Stimulated activated CD4-positive, alpha-beta T cell treated with anti-CD3 and anti-CD28 coated beads, TNF-alpha, amount 100 ng/mL, for 48 hours (primary cell): ENCODE measurements at regions not wholly inside any gene's neighbourhood (a gene's known extent, or its start where the extent isn't known, plus 50 kb on each side); places are given as distances from the start of the nearest gene placed in this dataset.
"Not testable (repeated sequence)": the region's sequence is repeated elsewhere in the genome, so short reads cannot be mapped to it uniquely, and the experiment has no call there.

Experiments used
- DNase-seq, 3 donors: peaks; one replicate each; pipeline ENCODE4 v3.0.0-alpha.2; 2020; ENCODE audit warnings: low read depth in 3 of 3

GRCh38 chr11:90318651-90319050, 95.8 kb upstream of the CHORDC1 start:
- no peak for DNase-seq

- DNase-seq, result no peak
These were observed 87.4 kb upstream of the CHORDC1 start for GRCh38 chr11:90310210-90310609.

GRCh38 chr11:90309693-90310092, 86.8 kb upstream of the CHORDC1 start:
- no peak for DNase-seq

GRCh38 chr11:90294526-90294925, 71.7 kb upstream of the CHORDC1 start:
- DNase-seq, result no peak

- no peak for DNase-seq
These were observed 71.2 kb upstream of the CHORDC1 start for GRCh38 chr11:90294091-90294490.

- DNase-seq, result no peak
These were observed 65.5 kb upstream of the CHORDC1 start for GRCh38 chr11:90288212-90288821.

- no peak for DNase-seq
These were observed 63.8 kb upstream of the CHORDC1 start for GRCh38 chr11:90286640-90287039.

GRCh38 chr11:90284171-90284570, 61.3 kb upstream of the CHORDC1 start:
- DNase-seq, result no peak

- not testable (repeated sequence) for DNase-seq
These were observed 59.8 kb upstream of the CHORDC1 start for GRCh38 chr11:90282551-90283071.

GRCh38 chr11:90274362-90274761, 51.5 kb upstream of the CHORDC1 start:
- no peak for DNase-seq
